Inflammatory macrophage treated with lipopolysaccharide for 1 hour (primary cell): ENCODE measurements at regions not wholly inside any gene's neighbourhood (a gene's known extent, or its start where the extent isn't known, plus 50 kb on each side); places are given as distances from the start of the nearest gene placed in this dataset.

Experiments
- DNase-seq, 2 donors: peaks; one replicate each; pipeline ENCODE4 v3.0.0-alpha.2; 2020 to 2022

GRCh38 chr5:143554918-143555477 is 151.5 kb upstream of the NR3C1 start:
- DNase-seq = peak; percentile 78 to 85

GRCh38 chr5:143554187-143554717 is 150.8 kb upstream of the NR3C1 start:
- DNase-seq = peak; percentile 85 to 94

GRCh38 chr5:143552680-143553079 is 149.2 kb upstream of the NR3C1 start:
- DNase-seq = no peak

GRCh38 chr5:143551820-143552251 is 148.3 kb upstream of the NR3C1 start:
- no peak for DNase-seq

- no peak for DNase-seq
Measured at GRCh38 chr5:143550986-143551630, 147.6 kb upstream of the NR3C1 start.

GRCh38 chr5:143547342-143547741 is 143.9 kb upstream of the NR3C1 start:
- DNase-seq = no peak

- DNase-seq = no peak
Measured at GRCh38 chr5:143546394-143546793, 142.9 kb upstream of the NR3C1 start.

GRCh38 chr5:143544606-143545005 is 141.1 kb upstream of the NR3C1 start:
- DNase-seq = no peak

GRCh38 chr5:143543358-143544255 is 140.1 kb upstream of the NR3C1 start:
- no peak for DNase-seq

GRCh38 chr5:143542798-143543144 is 139.3 kb upstream of the NR3C1 start:
- DNase-seq = no peak

- no peak for DNase-seq
Measured at GRCh38 chr5:143541943-143542797, 138.7 kb upstream of the NR3C1 start.

GRCh38 chr5:143539742-143540141 is 136.3 kb upstream of the NR3C1 start:
- DNase-seq = no peak

GRCh38 chr5:143537056-143537455 is 133.6 kb upstream of the NR3C1 start:
- no peak for DNase-seq

- DNase-seq = no peak
Measured at GRCh38 chr5:143536364-143536763, 132.9 kb upstream of the NR3C1 start.

GRCh38 chr5:143534761-143535154 is 131.3 kb upstream of the NR3C1 start:
- no peak for DNase-seq

- DNase-seq = no peak
Measured at GRCh38 chr5:143533978-143534760, 130.7 kb upstream of the NR3C1 start.

- DNase-seq = no peak
Measured at GRCh38 chr5:143533475-143533874, 130.0 kb upstream of the NR3C1 start.

GRCh38 chr5:143527808-143528207 is 124.3 kb upstream of the NR3C1 start:
- DNase-seq = no peak

- DNase-seq = no peak
Measured at GRCh38 chr5:143525176-143525575, 121.7 kb upstream of the NR3C1 start.

- DNase-seq = peak in 1 of 2 donors; percentile 12
Measured at GRCh38 chr5:143524338-143524945, 121.0 kb upstream of the NR3C1 start.

- no peak for DNase-seq
Measured at GRCh38 chr5:143521846-143522400, 118.4 kb upstream of the NR3C1 start.
